Parathyroid adenoma (tissue), 2 donors: ENCODE measurements at regions not wholly inside any gene's neighbourhood (a gene's known extent, or its start where the extent isn't known, plus 50 kb on each side); places are given as distances from the start of the nearest gene placed in this dataset.

Experiments used
- H2AFZ ChIP-seq: fragments of 300-600 bp; sonication (generic); one replicate; pipeline ENCODE4 v1.7.0; 2017; ENCODE audit warnings: antibody characterized with exemption, mild to moderate bottlenecking
- H3K27ac ChIP-seq: fragments of 300-600 bp; sonication (generic); one replicate; pipeline ENCODE4 v1.7.0; 2017
- H3K27me3 ChIP-seq: fragments of 300-600 bp; sonication (generic); one replicate; pipeline ENCODE4 v1.7.0; 2017; ENCODE audit warnings: low read length; ENCODE audit not compliant: control insufficient read depth, insufficient read depth
- H3K36me3 ChIP-seq: fragments of 300-600 bp; sonication (generic); one replicate; pipeline ENCODE4 v1.7.0; 2017; ENCODE audit warnings: low read length; ENCODE audit not compliant: control insufficient read depth, insufficient read depth
- H3K4me1 ChIP-seq: fragments of 300-600 bp; sonication (generic); one replicate; pipeline ENCODE4 v1.7.0; 2017; ENCODE audit warnings: control low read depth
- H3K4me2 ChIP-seq: fragments of 300-600 bp; sonication (generic); one replicate; pipeline ENCODE4 v1.7.0; 2017; ENCODE audit warnings: low read length
- H3K4me3 ChIP-seq: fragments of 300-600 bp; sonication (generic); one replicate; pipeline ENCODE4 v1.7.0; 2017; ENCODE audit warnings: low read depth, low read length
- H3K79me2 ChIP-seq: fragments of 300-600 bp; sonication (generic); one replicate; pipeline ENCODE4 v1.7.0; 2017; ENCODE audit warnings: control low read depth
- H3K9ac ChIP-seq: fragments of 300-600 bp; sonication (generic); one replicate; pipeline ENCODE4 v1.7.0; 2017; ENCODE audit warnings: mild to moderate bottlenecking
- H3K9me3 ChIP-seq: fragments of 300-600 bp; sonication (generic); one replicate; pipeline ENCODE4 v1.7.0; 2017; ENCODE audit warnings: low read length; ENCODE audit not compliant: control insufficient read depth
- TF ChIP-seq, protein P1 (sequence below): fragments of 300-600 bp; sonication (generic); IDR thresholded peaks from one replicate; pipeline ENCODE4 v1.7.0; 2017; ENCODE audit warnings: antibody characterized with exemption, mild to moderate bottlenecking
- donor health status: primary hyperparathyroidism.

DNA sequence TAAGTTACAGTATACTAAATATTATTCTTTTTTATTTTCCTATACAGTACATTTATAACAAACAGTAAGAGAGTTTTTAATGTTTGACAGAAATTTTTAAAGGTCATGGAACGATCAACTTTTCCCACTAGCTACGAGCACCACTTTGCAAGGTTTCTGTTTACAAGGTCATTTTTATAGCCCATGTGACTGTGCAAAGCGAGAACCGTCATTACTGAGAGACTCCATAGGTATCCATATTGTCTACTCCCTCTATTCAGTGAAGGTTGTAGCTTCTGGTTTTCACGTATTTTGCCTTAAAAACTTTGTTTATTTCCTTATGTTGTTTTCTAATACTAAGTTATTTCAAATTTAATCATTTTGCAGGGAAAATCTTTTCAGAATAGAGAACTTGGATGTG, 186.3 kb upstream of the RGMB start:
- no peaks in the 10 kb centered on the region for H3K79me2 ChIP-seq
- H3K9ac ChIP-seq, result no peak overlapping the region
- no peaks in the 10 kb centered on the region for H3K4me1 ChIP-seq
- H3K4me3 ChIP-seq, result no peak overlapping the region
- H3K36me3 ChIP-seq, result no peaks in the 10 kb centered on the region
- H2AFZ ChIP-seq, result no peak overlapping the region
- no peaks in the 10 kb centered on the region for H3K27me3 ChIP-seq
- H3K27ac ChIP-seq, result no peak overlapping the region
- H3K9me3 ChIP-seq, result no peaks in the 10 kb centered on the region
- TF ChIP-seq, protein P1, sequence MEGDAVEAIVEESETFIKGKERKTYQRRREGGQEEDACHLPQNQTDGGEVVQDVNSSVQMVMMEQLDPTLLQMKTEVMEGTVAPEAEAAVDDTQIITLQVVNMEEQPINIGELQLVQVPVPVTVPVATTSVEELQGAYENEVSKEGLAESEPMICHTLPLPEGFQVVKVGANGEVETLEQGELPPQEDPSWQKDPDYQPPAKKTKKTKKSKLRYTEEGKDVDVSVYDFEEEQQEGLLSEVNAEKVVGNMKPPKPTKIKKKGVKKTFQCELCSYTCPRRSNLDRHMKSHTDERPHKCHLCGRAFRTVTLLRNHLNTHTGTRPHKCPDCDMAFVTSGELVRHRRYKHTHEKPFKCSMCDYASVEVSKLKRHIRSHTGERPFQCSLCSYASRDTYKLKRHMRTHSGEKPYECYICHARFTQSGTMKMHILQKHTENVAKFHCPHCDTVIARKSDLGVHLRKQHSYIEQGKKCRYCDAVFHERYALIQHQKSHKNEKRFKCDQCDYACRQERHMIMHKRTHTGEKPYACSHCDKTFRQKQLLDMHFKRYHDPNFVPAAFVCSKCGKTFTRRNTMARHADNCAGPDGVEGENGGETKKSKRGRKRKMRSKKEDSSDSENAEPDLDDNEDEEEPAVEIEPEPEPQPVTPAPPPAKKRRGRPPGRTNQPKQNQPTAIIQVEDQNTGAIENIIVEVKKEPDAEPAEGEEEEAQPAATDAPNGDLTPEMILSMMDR, result no peak
- H3K4me2 ChIP-seq, result no peak overlapping the region

DNA sequence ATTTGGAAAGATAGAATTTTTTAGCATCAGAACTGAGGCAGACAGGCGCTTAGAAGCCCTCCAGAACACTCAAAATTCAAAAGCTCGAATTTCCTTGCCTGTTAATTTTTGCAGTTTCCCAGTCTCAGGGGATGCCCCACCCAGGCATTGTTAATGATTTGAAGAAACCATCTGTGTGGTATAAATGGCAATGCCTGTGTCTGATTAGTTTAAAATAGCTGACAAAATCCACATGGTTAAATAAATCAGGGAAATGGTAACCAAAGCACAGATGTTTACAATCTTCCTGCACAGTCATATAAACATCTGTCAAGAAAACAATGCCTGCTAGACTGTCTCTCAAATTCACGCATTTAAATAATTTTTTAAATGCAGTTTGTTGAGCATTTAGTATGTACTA, 185.2 kb upstream of the RGMB start:
- H3K36me3 ChIP-seq, result no peaks in the 10 kb centered on the region
- H3K4me1 ChIP-seq, result no peaks in the 10 kb centered on the region
- TF ChIP-seq, protein P1, result no peak
- H3K4me2 ChIP-seq, result no peak overlapping the region
- no peaks in the 10 kb centered on the region for H3K79me2 ChIP-seq
- H3K4me3 ChIP-seq, result no peak overlapping the region
- H3K27me3 ChIP-seq, result no peaks in the 10 kb centered on the region
- no peak overlapping the region for H2AFZ ChIP-seq
- H3K27ac ChIP-seq, result no peak overlapping the region
- no peaks in the 10 kb centered on the region for H3K9me3 ChIP-seq
- no peak overlapping the region for H3K9ac ChIP-seq

DNA sequence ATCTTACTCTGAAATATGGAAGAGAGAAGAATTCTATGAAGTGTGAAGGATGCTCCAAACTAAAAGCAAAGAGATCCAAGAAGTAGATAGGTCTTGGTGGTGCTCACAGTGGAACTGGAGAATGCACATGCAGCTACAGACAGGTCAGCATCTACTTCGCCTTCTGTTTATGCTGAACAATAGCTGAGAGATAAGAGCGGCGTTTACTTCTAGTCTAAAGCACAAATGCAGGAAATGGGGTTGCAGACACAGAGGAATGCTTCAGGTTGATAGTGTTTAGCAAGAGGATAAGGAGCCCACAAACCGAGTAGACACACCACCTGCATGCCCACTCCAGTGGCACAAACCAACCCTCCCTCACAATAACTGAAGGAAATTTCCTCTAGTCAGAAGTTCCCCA, 180.0 kb upstream of the RGMB start:
- Histone ChIP-seq H3K4me3 (no peak overlapping the region), H3K36me3 (no peaks in the 10 kb centered on the region), H3K27ac (no peak overlapping the region), H3K79me2 (no peaks in the 10 kb centered on the region), H3K27me3 (no peaks in the 10 kb centered on the region), H3K9ac (no peak overlapping the region), H3K9me3 (no peaks in the 10 kb centered on the region), H3K4me2 (no peak overlapping the region), H2AFZ (no peak overlapping the region), H3K4me1 (no peaks in the 10 kb centered on the region)
- TF ChIP-seq, protein P1, result no peak

DNA sequence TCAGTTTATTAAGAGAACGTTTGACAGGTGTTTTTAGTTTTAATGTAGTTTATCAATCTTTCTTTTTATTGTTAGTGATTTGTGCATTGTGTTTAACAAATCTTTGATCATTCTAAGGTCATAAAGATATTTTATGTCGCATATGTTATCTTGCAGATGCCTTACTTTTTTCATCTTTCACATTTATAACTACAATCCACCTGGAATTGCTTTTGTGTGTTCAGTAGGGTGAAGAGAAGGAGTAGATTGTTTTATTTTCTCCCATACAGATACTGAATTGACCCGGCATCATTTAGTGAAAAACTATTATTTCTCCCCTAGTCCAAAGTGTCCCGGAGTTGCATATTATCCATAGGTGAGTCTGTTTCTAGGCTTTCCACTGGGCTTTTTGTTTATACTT, 179.4 kb upstream of the RGMB start:
- H3K27me3 ChIP-seq, result no peaks in the 10 kb centered on the region
- no peaks in the 10 kb centered on the region for H3K79me2 ChIP-seq
- no peak overlapping the region for H3K27ac ChIP-seq
- no peak overlapping the region for H3K4me2 ChIP-seq
- TF ChIP-seq, protein P1, result no peak
- H3K9me3 ChIP-seq, result no peaks in the 10 kb centered on the region
- no peak overlapping the region for H3K4me3 ChIP-seq
- H3K4me1 ChIP-seq, result no peaks in the 10 kb centered on the region
- H2AFZ ChIP-seq, result no peak overlapping the region
- no peak overlapping the region for H3K9ac ChIP-seq
- H3K36me3 ChIP-seq, result no peaks in the 10 kb centered on the region

DNA sequence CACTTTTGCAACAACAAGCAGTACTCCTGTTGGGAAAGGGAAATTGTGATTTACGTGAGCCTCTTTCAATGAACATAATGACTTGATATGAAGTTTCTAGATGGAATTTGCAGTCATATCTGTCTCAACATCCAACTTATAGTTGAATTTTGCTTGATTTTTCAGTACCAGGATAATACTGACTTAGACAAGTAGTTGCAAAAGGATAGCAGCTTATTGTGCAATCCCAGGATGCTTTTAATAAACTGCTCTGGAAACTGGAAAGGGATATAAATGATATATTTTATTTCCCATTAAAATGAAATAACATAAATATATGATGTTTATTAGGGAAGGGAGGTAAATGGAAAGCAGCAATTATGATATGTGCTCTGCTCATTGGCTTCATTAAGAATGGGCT, 174.4 kb upstream of the RGMB start:
- Histone ChIP-seq H3K4me1 (no peaks in the 10 kb centered on the region), H3K4me3 (no peak overlapping the region), H3K27me3 (no peaks in the 10 kb centered on the region), H3K79me2 (no peaks in the 10 kb centered on the region), H3K36me3 (no peaks in the 10 kb centered on the region), H3K4me2 (no peak overlapping the region), H2AFZ (no peak overlapping the region), H3K9ac (no peak overlapping the region), H3K27ac (no peak overlapping the region), H3K9me3 (no peaks in the 10 kb centered on the region)
- TF ChIP-seq, protein P1, result no peak
